ENCODE measurements at regions not wholly inside any gene's neighbourhood (a gene's known extent, or its start where the extent isn't known, plus 50 kb on each side); places are given as distances from the start of the nearest gene placed in this dataset.

DNA sequence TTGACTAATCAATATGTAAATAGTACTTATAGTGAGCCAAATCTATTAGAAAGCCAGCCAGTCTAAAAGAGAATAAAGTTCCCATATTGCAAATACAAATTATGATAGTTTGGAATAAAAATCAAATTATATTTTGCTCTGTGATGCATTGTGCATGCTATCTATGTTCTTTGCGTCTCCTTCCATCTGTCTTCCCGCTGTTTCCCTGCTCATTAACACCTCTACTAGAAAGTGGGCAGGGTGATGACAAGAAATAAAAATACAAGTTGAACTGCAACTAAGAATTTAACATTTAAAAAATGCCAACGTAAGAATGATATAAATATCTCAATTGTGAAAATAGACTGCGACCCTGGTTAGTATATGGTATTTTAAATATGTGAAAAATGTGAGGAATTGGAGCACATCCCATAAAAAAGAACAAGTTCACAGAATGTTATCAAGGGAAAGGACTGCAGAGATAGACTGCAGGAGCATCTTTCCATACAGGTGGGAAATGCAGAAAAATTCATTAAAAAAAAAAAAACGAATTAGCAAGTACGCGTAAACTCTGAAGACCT is 157.6 kb upstream of the PDE7B start:
- TF ChIP-seq CTCF (IDR thresholded peaks at IDR 0.05): no peak
- no peak for TF ChIP-seq POLR2A (IDR thresholded peaks at IDR 0.05)

Measured in heart left ventricle (tissue), 13 donors.